ENCODE measurements at regions not wholly inside any gene's neighbourhood (a gene's known extent, or its start where the extent isn't known, plus 50 kb on each side); places are given as distances from the start of the nearest gene placed in this dataset.

GRCh38 chr17:6893382-6894205 is 62.1 kb upstream of the TEKT1 start:
- peaks cover 0 to 2% of the 10 kb centered on the region in 2 donors for H3K9me3 Mint-ChIP-seq

DNA sequence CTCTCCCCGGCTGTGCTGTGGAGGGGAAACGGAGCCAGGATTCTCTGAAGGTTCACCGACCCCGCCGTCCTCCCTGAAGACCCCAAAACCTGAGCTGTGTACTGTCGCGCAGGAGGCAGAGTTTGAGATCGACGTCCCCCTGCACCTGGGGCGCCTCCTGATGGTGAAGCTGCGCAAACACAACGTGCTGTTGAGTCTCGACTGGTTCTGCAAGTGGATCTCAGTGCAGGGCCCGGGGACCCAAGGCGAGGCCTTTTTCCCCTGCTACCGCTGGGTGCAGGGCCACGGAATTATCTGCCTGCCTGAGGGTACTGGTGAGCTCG is 62.6 kb upstream of the TEKT1 start:
- intact Hi-C loops (cut with micrococcal nuclease) = loop anchor here (5.0 kb wide), 1 partner anchor 52 kb away; no protein-coding TSS in a partner anchor
- Mint-ChIP-seq H3K27me3 (ENCODE audit: low read depth in 2 of 2) (peaks cover 17 to 36% of the 10 kb centered on the region in 2 donors), H3K27ac (no peak overlapping the region), H3K36me3 (no peaks in the 10 kb centered on the region), H3K9me3 (no peaks in the 10 kb centered on the region), H3K4me3 (no peak overlapping the region), H3K4me1 (no peaks in the 10 kb centered on the region)
- 47% methylated on average over 18 of the region's 18 CpGs for WGBS (ENCODE audit: insufficient coverage)
- H3K27ac ChIP-seq (ENCODE audit: low read length) = no peak overlapping the region
- no peaks in the 10 kb centered on the region for H3K4me1 ChIP-seq (ENCODE audit: control insufficient read depth, insufficient read depth, low read length)
- no peaks in the 10 kb centered on the region for H3K36me3 ChIP-seq (ENCODE audit: control insufficient read depth, insufficient read depth, low read length)
- H3K9me3 ChIP-seq (ENCODE audit: control insufficient read depth, insufficient read depth, low read length) = no peaks in the 10 kb centered on the region
- no peak overlapping the region for H3K4me3 ChIP-seq (ENCODE audit: low read length)
- H3K27me3 ChIP-seq (ENCODE audit: control insufficient read depth, insufficient read depth, low read length) = no peaks in the 10 kb centered on the region
- ATAC-seq (peak in 1 of 3 donors; percentile 38), DNase-seq (peak in 1 of 2 donors; percentile 28)
- TF ChIP-seq, protein P1, sequence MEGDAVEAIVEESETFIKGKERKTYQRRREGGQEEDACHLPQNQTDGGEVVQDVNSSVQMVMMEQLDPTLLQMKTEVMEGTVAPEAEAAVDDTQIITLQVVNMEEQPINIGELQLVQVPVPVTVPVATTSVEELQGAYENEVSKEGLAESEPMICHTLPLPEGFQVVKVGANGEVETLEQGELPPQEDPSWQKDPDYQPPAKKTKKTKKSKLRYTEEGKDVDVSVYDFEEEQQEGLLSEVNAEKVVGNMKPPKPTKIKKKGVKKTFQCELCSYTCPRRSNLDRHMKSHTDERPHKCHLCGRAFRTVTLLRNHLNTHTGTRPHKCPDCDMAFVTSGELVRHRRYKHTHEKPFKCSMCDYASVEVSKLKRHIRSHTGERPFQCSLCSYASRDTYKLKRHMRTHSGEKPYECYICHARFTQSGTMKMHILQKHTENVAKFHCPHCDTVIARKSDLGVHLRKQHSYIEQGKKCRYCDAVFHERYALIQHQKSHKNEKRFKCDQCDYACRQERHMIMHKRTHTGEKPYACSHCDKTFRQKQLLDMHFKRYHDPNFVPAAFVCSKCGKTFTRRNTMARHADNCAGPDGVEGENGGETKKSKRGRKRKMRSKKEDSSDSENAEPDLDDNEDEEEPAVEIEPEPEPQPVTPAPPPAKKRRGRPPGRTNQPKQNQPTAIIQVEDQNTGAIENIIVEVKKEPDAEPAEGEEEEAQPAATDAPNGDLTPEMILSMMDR (IDR thresholded peaks at IDR 0.05) = no peak

More at GRCh38 chr17:6893382-6894205, 62.1 kb upstream of the TEKT1 start:
- Mint-ChIP-seq H3K27ac (no peak overlapping the region), H3K4me1 (no peaks in the 10 kb centered on the region), H3K4me3 (no peak overlapping the region), H3K36me3 (no peaks in the 10 kb centered on the region), H3K27me3 (ENCODE audit: low read depth in 2 of 2) (peaks cover 20 to 41% of the 10 kb centered on the region in 2 donors)
- intact Hi-C loops (cut with micrococcal nuclease) = loop anchor here (5.0 kb wide), 1 partner anchor 51 kb away; no protein-coding TSS in a partner anchor
- WGBS (ENCODE audit: insufficient coverage) = 60% methylated on average over 34 of the region's 36 CpGs
- Histone ChIP-seq H3K9me3 (ENCODE audit: control insufficient read depth, insufficient read depth, low read length) (no peaks in the 10 kb centered on the region), H3K4me3 (ENCODE audit: low read length) (no peak overlapping the region), H3K4me1 (ENCODE audit: control insufficient read depth, insufficient read depth, low read length) (no peaks in the 10 kb centered on the region), H3K27ac (ENCODE audit: low read length) (no peak overlapping the region), H3K27me3 (ENCODE audit: control insufficient read depth, insufficient read depth, low read length) (no peaks in the 10 kb centered on the region), H3K36me3 (ENCODE audit: control insufficient read depth, insufficient read depth, low read length) (no peaks in the 10 kb centered on the region)
- TF ChIP-seq, protein P1 (IDR thresholded peaks at IDR 0.05) = no peak
- ATAC-seq (no peak), DNase-seq (no peak)

DNA sequence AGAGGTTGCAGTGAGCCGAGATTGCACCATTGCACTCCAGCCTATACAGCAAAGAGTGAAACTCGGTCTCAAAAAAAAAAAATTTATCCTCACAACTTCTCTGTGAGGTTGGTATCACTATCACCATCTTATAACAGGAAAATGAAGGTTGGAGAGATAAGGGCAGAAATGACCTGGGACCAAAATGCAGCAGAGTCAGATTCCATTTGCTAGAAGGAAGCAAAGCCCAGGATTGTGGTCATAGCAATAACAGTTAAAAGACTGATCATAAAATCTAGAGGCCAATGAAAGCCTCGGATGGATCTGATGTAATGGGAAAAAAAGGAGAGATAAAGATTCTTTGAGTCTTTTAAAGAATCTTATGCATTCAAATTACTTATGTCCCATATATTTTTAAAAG is 69.6 kb upstream of the TEKT1 start:
- no peak overlapping the region for H3K4me3 ChIP-seq (ENCODE audit: low read length)
- H3K9me3 Mint-ChIP-seq = no peaks in the 10 kb centered on the region
- 40% methylated on average over 1 of the region's 3 CpGs for WGBS (ENCODE audit: insufficient coverage)
- no peaks in the 10 kb centered on the region for H3K27me3 ChIP-seq (ENCODE audit: control insufficient read depth, insufficient read depth, low read length)
- H3K36me3 Mint-ChIP-seq = no peaks in the 10 kb centered on the region
- no peak overlapping the region for H3K4me3 Mint-ChIP-seq
- peaks cover 0 to 2% of the 10 kb centered on the region in 2 donors for H3K27me3 Mint-ChIP-seq (ENCODE audit: low read depth in 2 of 2)
- TF ChIP-seq, protein P1 (IDR thresholded peaks at IDR 0.05) = no peak
- H3K36me3 ChIP-seq (ENCODE audit: control insufficient read depth, insufficient read depth, low read length) = no peaks in the 10 kb centered on the region
- no peak for DNase-seq
- H3K27ac Mint-ChIP-seq = no peak overlapping the region
- ATAC-seq = no peak
- no peaks in the 10 kb centered on the region for H3K4me1 ChIP-seq (ENCODE audit: control insufficient read depth, insufficient read depth, low read length)
- peaks cover 0 to 8% of the 10 kb centered on the region in 2 donors for H3K4me1 Mint-ChIP-seq
- H3K9me3 ChIP-seq (ENCODE audit: control insufficient read depth, insufficient read depth, low read length) = no peaks in the 10 kb centered on the region
- intact Hi-C loops (cut with micrococcal nuclease) = no loop called here
- H3K27ac ChIP-seq (ENCODE audit: low read length) = no peak overlapping the region
